ENCODE measurements at regions not wholly inside any gene's neighbourhood (a gene's known extent, or its start where the extent isn't known, plus 50 kb on each side); places are given as distances from the start of the nearest gene placed in this dataset.

DNA sequence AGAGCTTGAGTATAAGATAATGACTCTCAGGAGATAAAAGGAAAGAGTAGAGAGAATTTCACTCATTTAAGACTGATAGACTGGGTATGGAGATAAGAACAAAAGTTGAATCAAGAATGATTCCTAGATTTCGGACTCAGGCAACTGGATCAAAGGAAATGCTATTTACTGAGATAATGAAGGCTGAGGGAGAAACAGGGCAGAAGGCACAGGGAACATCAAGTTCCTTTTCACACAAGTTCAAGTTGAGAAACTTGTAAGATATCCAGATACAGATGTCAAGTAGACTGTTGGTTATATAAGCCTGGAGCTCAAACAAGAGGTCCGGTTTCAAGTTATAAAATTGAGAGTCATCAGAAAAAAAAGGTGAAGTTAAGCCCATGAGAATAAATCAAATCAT, 360.8 kb downstream of the TNS1 start:
- 87% methylated on average over 2 of the region's 2 CpGs for WGBS
- Histone ChIP-seq H3K4me1 (ENCODE audit: insufficient read depth, low read length) (peaks cover 6% of the 10 kb centered on the region), H3K9me3 (ENCODE audit: insufficient read depth, low read depth, low read length) (no peaks in the 10 kb centered on the region), H3K9ac (ENCODE audit: low read depth, low read length) (no peak overlapping the region), H3K27ac (ENCODE audit: low read depth, low read length) (no peak overlapping the region), H3K4me3 (ENCODE audit: low read length) (no peak overlapping the region), H3K27me3 (ENCODE audit: insufficient read depth, low read length) (no peaks in the 10 kb centered on the region), H3K36me3 (ENCODE audit: insufficient read depth, low read length) (no peaks in the 10 kb centered on the region)

- 91% methylated on average over 2 of the region's 2 CpGs for WGBS
- Histone ChIP-seq H3K9ac (ENCODE audit: low read depth, low read length) (no peak overlapping the region), H3K27ac (ENCODE audit: low read depth, low read length) (no peak overlapping the region), H3K4me3 (ENCODE audit: low read length) (no peak overlapping the region), H3K27me3 (ENCODE audit: insufficient read depth, low read length) (no peaks in the 10 kb centered on the region), H3K4me1 (ENCODE audit: insufficient read depth, low read length) (peaks cover 6% of the 10 kb centered on the region), H3K36me3 (ENCODE audit: insufficient read depth, low read length) (no peaks in the 10 kb centered on the region), H3K9me3 (ENCODE audit: insufficient read depth, low read depth, low read length) (no peaks in the 10 kb centered on the region)
These were observed 363.3 kb downstream of the TNS1 start for GRCh38 chr2:217639481-217639880.

DNA sequence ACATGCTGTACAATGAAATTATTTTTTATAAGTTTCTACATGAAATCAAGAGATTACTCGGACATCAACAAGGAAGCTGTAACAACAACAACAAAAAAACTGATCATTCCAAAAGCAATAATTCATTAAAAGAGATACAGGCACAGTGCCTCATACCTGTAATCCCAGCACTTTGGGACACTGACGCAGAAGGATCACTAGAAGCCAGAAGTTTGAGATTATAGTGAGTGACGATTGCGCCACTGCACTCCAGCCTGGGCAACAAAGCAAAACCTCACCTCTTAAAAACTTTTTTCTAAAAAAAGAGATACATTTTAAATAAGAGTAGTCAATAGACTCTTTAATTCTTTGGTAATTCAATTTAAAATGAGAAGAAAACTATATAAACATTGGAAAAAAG, 364.3 kb downstream of the TNS1 start:
- no peak overlapping the region for H3K9ac ChIP-seq (ENCODE audit: low read depth, low read length)
- WGBS = 100% methylated on average over 2 of the region's 4 CpGs
- H3K27ac ChIP-seq (ENCODE audit: low read depth, low read length) = no peak overlapping the region
- no peaks in the 10 kb centered on the region for H3K9me3 ChIP-seq (ENCODE audit: insufficient read depth, low read depth, low read length)
- H3K36me3 ChIP-seq (ENCODE audit: insufficient read depth, low read length) = no peaks in the 10 kb centered on the region
- peaks cover 4% of the 10 kb centered on the region for H3K4me1 ChIP-seq (ENCODE audit: insufficient read depth, low read length)
- H3K27me3 ChIP-seq (ENCODE audit: insufficient read depth, low read length) = no peaks in the 10 kb centered on the region
- H3K4me3 ChIP-seq (ENCODE audit: low read length) = no peak overlapping the region

GRCh38 chr2:217638031-217638430, 364.8 kb downstream of the TNS1 start:
- no peak overlapping the region for H3K4me3 ChIP-seq (ENCODE audit: low read length)
- no peaks in the 10 kb centered on the region for H3K4me1 ChIP-seq (ENCODE audit: insufficient read depth, low read length)
- H3K9ac ChIP-seq (ENCODE audit: low read depth, low read length) = no peak overlapping the region
- H3K27ac ChIP-seq (ENCODE audit: low read depth, low read length) = no peak overlapping the region
- WGBS = 100% methylated on average over 2 of the region's 2 CpGs
- H3K27me3 ChIP-seq (ENCODE audit: insufficient read depth, low read length) = no peaks in the 10 kb centered on the region
- H3K36me3 ChIP-seq (ENCODE audit: insufficient read depth, low read length) = no peaks in the 10 kb centered on the region
- no peaks in the 10 kb centered on the region for H3K9me3 ChIP-seq (ENCODE audit: insufficient read depth, low read depth, low read length)

DNA sequence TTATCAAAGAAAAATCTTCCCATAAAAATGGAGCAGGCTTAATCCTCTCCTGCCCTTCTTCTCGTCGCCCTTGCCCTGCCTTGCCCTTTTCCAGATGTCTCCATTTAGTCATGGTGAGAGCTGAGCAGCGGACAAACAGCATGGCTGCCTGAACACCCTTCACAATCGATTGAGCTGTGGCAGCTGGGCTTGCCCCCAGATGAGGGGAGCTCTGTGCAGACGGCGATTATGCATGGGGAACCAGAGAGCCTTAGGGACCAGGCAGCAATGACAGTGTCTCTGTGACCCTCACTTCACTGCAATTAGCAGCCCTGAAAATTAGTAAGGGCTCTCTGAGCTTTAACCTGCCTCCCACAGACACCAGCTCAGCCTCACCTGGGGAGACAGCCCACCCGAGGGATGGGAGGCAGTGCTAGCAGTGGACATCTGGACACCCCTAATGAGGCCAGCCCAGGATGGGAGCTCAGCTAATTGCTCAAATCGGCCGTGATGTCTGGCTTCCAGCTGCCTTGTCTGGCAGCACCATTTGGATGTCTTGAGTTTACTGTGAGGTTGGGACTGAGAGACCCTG, 365.7 kb downstream of the TNS1 start:
- WGBS = 87% methylated on average over 9 of the region's 9 CpGs
- Histone ChIP-seq H3K36me3 (ENCODE audit: insufficient read depth, low read length) (no peaks in the 10 kb centered on the region), H3K27ac (ENCODE audit: low read depth, low read length) (no peak overlapping the region), H3K9me3 (ENCODE audit: insufficient read depth, low read depth, low read length) (no peaks in the 10 kb centered on the region), H3K4me1 (ENCODE audit: insufficient read depth, low read length) (no peaks in the 10 kb centered on the region), H3K4me3 (ENCODE audit: low read length) (no peak overlapping the region), H3K27me3 (ENCODE audit: insufficient read depth, low read length) (no peaks in the 10 kb centered on the region), H3K9ac (ENCODE audit: low read depth, low read length) (no peak overlapping the region)

DNA sequence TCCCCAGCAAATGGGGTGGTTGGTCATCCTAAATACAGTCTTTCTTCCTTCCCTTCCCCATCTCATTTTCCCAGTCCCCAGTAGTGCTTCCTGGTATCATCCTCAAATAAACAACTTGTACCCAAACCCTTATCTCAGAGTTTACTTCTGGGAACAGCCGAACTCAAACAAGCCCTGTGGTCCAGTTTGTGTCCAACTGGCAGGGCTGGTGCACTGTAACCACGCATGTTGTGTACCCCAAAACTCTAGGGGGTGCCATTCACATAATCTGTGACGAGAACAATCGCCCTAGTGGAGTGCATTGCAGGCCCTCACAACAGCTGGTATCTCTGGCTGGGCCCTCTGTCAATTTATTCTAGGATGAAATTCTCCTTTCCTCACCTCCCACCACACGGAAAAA, 366.2 kb downstream of the TNS1 start:
- 94% methylated on average over 5 of the region's 5 CpGs for WGBS
- H3K9ac ChIP-seq (ENCODE audit: low read depth, low read length) = no peak overlapping the region
- no peaks in the 10 kb centered on the region for H3K36me3 ChIP-seq (ENCODE audit: insufficient read depth, low read length)
- no peak overlapping the region for H3K27ac ChIP-seq (ENCODE audit: low read depth, low read length)
- H3K4me1 ChIP-seq (ENCODE audit: insufficient read depth, low read length) = no peaks in the 10 kb centered on the region
- H3K9me3 ChIP-seq (ENCODE audit: insufficient read depth, low read depth, low read length) = no peaks in the 10 kb centered on the region
- H3K4me3 ChIP-seq (ENCODE audit: low read length) = no peak overlapping the region
- H3K27me3 ChIP-seq (ENCODE audit: insufficient read depth, low read length) = no peaks in the 10 kb centered on the region

GRCh38 chr2:217634871-217635270, 367.9 kb downstream of the TNS1 start:
- Histone ChIP-seq H3K4me3 (ENCODE audit: low read length) (no peak overlapping the region), H3K9me3 (ENCODE audit: insufficient read depth, low read depth, low read length) (no peaks in the 10 kb centered on the region), H3K4me1 (ENCODE audit: insufficient read depth, low read length) (no peaks in the 10 kb centered on the region), H3K27ac (ENCODE audit: low read depth, low read length) (no peak overlapping the region), H3K27me3 (ENCODE audit: insufficient read depth, low read length) (no peaks in the 10 kb centered on the region), H3K36me3 (ENCODE audit: insufficient read depth, low read length) (no peaks in the 10 kb centered on the region), H3K9ac (ENCODE audit: low read depth, low read length) (no peak overlapping the region)
- WGBS = 82% methylated on average over 1 of the region's 1 CpG

- Histone ChIP-seq H3K27ac (ENCODE audit: low read depth, low read length) (no peak overlapping the region), H3K9me3 (ENCODE audit: insufficient read depth, low read depth, low read length) (no peaks in the 10 kb centered on the region), H3K36me3 (ENCODE audit: insufficient read depth, low read length) (no peaks in the 10 kb centered on the region), H3K9ac (ENCODE audit: low read depth, low read length) (no peak overlapping the region), H3K27me3 (ENCODE audit: insufficient read depth, low read length) (no peaks in the 10 kb centered on the region), H3K4me1 (ENCODE audit: insufficient read depth, low read length) (no peaks in the 10 kb centered on the region), H3K4me3 (ENCODE audit: low read length) (no peak overlapping the region)
- 93% methylated on average over 1 of the region's 1 CpG for WGBS
These were observed 370.8 kb downstream of the TNS1 start for GRCh38 chr2:217632043-217632442.

GRCh38 chr2:217631115-217631514, 371.7 kb downstream of the TNS1 start:
- Histone ChIP-seq H3K4me1 (ENCODE audit: insufficient read depth, low read length) (no peaks in the 10 kb centered on the region), H3K4me3 (ENCODE audit: low read length) (no peak overlapping the region), H3K9ac (ENCODE audit: low read depth, low read length) (no peak overlapping the region), H3K27me3 (ENCODE audit: insufficient read depth, low read length) (no peaks in the 10 kb centered on the region), H3K27ac (ENCODE audit: low read depth, low read length) (no peak overlapping the region), H3K9me3 (ENCODE audit: insufficient read depth, low read depth, low read length) (no peaks in the 10 kb centered on the region), H3K36me3 (ENCODE audit: insufficient read depth, low read length) (no peaks in the 10 kb centered on the region)
- 81% methylated on average over 10 of the region's 10 CpGs for WGBS

GRCh38 chr2:217629347-217629746, 373.4 kb downstream of the TNS1 start:
- Histone ChIP-seq H3K27me3 (ENCODE audit: insufficient read depth, low read length) (no peaks in the 10 kb centered on the region), H3K9me3 (ENCODE audit: insufficient read depth, low read depth, low read length) (no peaks in the 10 kb centered on the region), H3K27ac (ENCODE audit: low read depth, low read length) (no peak overlapping the region), H3K4me3 (ENCODE audit: low read length) (no peak overlapping the region), H3K9ac (ENCODE audit: low read depth, low read length) (no peak overlapping the region), H3K36me3 (ENCODE audit: insufficient read depth, low read length) (no peaks in the 10 kb centered on the region), H3K4me1 (ENCODE audit: insufficient read depth, low read length) (no peaks in the 10 kb centered on the region)

DNA sequence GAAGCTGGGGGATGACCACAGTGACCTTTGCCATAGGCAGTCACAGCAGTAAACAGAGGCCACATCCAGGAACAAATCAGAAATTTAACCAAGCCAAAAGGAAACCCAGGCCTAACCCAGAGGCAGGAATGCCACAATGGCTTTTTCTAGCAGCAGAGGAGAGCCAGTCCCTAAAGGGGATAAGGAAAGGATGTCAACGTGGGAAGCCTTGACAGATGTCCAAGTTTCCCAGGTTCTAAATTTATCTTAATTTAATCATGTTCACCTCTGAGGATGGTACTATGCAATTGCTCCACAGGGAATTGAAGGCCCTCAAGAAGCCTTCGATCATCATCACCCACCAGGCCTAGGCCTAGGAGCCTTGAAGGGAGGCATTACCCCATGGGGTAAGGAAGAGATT, 374.7 kb downstream of the TNS1 start:
- Histone ChIP-seq H3K4me1 (ENCODE audit: insufficient read depth, low read length) (peaks cover under 1% of the 10 kb centered on the region; the same call in 1 of the 2 replicates), H3K9me3 (ENCODE audit: insufficient read depth, low read depth, low read length) (no peaks in the 10 kb centered on the region), H3K9ac (ENCODE audit: low read depth, low read length) (no peak overlapping the region), H3K36me3 (ENCODE audit: insufficient read depth, low read length) (no peaks in the 10 kb centered on the region), H3K27me3 (ENCODE audit: insufficient read depth, low read length) (no peaks in the 10 kb centered on the region), H3K27ac (ENCODE audit: low read depth, low read length) (no peak overlapping the region), H3K4me3 (ENCODE audit: low read length) (no peak overlapping the region)
- 86% methylated on average over 2 of the region's 2 CpGs for WGBS

- Histone ChIP-seq H3K27me3 (ENCODE audit: insufficient read depth, low read length) (no peaks in the 10 kb centered on the region), H3K27ac (ENCODE audit: low read depth, low read length) (no peak overlapping the region), H3K9ac (ENCODE audit: low read depth, low read length) (no peak overlapping the region), H3K4me3 (ENCODE audit: low read length) (no peak overlapping the region), H3K9me3 (ENCODE audit: insufficient read depth, low read depth, low read length) (no peaks in the 10 kb centered on the region), H3K36me3 (ENCODE audit: insufficient read depth, low read length) (no peaks in the 10 kb centered on the region), H3K4me1 (ENCODE audit: insufficient read depth, low read length) (peaks cover 12% of the 10 kb centered on the region; the same call in 1 of the 2 replicates)
- 95% methylated on average over 4 of the region's 5 CpGs for WGBS
These were observed 375.9 kb downstream of the TNS1 start for GRCh38 chr2:217626926-217627325.
